Coronary artery (tissue), 2 donors: ENCODE measurements at regions not wholly inside any gene's neighbourhood (a gene's known extent, or its start where the extent isn't known, plus 50 kb on each side); places are given as distances from the start of the nearest gene placed in this dataset.

ENCODE experiments used
- DNase-seq: peaks from one replicate; pipeline ENCODE4 v3.0.0-alpha.2; 2017; ENCODE audit warnings: low spot score
- H3K27ac ChIP-seq, 2 donors: fragments of 200-600 bp; sonication (generic); one replicate each; pipeline ENCODE4 v1.5.1; 2016 to 2019
- H3K4me3 ChIP-seq: fragments of 200-600 bp; sonication (generic); 2 replicates; pipeline ENCODE4 v1.5.1; 2016; ENCODE audit warnings: mild to moderate bottlenecking, moderate library complexity
- TF ChIP-seq, protein P1 (sequence below): fragments of 200-600 bp; sonication (generic); IDR thresholded peaks from one replicate; pipeline ENCODE4 v1.5.1; 2019; ENCODE audit warnings: antibody characterized with exemption

DNA sequence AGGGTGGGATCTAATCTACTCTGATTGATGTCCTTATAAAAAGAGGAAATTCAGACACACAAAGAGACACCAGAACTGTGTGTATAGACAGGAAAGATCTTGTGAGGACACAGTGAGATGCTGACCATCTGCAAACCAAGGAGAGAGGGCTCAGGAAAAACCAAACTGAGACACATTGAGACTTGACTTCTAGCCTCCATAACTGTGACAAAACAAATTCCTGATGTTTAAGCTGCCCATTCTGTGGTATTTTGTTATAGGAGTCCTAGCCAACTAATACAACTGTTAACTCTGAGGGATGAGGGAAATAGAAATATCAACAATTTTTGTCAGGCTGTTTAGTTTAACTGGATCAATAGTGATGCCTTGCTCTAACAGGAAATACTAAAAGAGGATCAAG is 93.4 kb upstream of the COL3A1 start:
- no peak for DNase-seq
- TF ChIP-seq, protein P1, sequence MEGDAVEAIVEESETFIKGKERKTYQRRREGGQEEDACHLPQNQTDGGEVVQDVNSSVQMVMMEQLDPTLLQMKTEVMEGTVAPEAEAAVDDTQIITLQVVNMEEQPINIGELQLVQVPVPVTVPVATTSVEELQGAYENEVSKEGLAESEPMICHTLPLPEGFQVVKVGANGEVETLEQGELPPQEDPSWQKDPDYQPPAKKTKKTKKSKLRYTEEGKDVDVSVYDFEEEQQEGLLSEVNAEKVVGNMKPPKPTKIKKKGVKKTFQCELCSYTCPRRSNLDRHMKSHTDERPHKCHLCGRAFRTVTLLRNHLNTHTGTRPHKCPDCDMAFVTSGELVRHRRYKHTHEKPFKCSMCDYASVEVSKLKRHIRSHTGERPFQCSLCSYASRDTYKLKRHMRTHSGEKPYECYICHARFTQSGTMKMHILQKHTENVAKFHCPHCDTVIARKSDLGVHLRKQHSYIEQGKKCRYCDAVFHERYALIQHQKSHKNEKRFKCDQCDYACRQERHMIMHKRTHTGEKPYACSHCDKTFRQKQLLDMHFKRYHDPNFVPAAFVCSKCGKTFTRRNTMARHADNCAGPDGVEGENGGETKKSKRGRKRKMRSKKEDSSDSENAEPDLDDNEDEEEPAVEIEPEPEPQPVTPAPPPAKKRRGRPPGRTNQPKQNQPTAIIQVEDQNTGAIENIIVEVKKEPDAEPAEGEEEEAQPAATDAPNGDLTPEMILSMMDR: no peak
- H3K4me3 ChIP-seq: no peak overlapping the region
- H3K27ac ChIP-seq: no peak overlapping the region

DNA sequence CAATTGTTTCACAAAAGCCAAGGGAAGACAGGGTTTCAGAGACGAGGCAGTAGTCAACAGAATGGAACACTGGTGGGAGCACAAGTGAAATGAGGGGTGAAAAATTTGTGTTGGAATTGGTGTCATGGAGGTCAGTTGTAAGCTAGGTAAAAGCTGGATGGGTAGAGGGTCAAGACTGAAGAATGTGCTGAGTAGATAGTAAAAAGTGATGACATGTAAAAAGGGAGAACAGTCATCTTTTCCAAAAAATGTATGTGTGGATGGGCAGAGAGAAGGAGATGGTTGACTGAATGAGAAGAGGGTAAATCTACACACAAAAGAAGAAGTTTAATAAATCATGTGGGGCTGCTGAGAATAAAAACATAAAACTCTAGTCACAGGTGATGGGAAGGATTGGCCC is 92.7 kb upstream of the COL3A1 start:
- H3K27ac ChIP-seq: no peak overlapping the region
- no peak overlapping the region for H3K4me3 ChIP-seq
- DNase-seq: no peak
- TF ChIP-seq, protein P1: no peak

DNA sequence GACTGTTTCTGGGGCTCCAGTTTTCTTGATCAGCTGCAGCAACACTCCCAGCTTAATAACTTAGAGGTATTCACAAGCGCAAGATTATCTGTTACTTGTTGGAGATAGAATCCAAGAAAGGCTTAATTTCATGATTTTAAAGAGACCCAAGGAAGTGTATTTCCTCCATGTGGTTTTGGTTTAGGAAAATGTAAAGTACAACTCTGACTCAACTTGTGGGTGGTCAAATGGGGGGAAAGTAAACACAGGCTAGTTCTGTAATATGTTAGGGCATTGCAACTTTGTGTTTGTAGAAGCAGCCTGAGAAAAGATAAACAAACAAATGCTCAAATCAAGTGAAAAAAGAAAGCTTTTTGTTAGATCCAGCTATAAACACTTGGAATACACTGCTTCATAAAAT is 90.1 kb upstream of the COL3A1 start:
- no peak overlapping the region for H3K27ac ChIP-seq
- no peak for DNase-seq
- H3K4me3 ChIP-seq: no peak overlapping the region
- TF ChIP-seq, protein P1: no peak

DNA sequence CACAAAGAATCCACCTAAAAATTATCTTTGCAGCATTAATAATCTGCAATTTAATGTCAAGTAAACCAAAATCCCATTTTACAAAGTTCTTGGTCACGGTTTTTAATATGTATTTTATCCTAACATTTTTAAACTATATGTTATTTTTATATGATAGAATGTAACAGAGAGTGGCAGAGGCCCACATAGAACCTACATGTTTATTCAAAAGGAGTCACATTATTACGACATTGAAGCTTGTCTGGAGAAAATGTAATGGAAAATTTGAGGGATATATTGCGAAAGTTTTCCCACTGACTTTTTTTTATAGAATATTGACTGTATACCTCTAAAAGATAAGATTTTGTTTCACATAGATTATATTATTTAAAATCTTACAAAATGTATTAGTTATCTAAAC is 89.7 kb upstream of the COL3A1 start:
- no peak overlapping the region for H3K4me3 ChIP-seq
- no peak overlapping the region for H3K27ac ChIP-seq
- TF ChIP-seq, protein P1: no peak
- DNase-seq: no peak

DNA sequence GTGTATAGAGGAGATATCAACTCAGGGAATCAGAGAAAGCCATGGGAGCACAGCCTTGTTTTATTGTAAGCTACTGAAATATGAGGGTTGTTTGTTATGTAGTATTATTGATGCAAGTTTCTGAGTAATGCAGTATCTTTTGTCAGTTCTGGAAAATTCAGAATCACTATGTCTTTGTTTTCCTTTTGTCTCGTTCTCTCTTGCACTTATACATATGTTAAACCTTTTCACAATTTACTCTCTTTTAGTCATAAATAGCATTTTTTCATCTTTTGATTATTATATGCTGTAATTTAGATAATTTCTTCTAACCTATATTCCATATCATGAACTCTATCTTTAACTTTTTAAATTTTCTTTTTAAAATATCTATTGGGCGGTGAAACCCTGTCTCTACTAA is 85.0 kb upstream of the COL3A1 start:
- H3K27ac ChIP-seq: no peak overlapping the region
- H3K4me3 ChIP-seq: no peak overlapping the region
- DNase-seq: no peak
- TF ChIP-seq, protein P1: no peak

DNA sequence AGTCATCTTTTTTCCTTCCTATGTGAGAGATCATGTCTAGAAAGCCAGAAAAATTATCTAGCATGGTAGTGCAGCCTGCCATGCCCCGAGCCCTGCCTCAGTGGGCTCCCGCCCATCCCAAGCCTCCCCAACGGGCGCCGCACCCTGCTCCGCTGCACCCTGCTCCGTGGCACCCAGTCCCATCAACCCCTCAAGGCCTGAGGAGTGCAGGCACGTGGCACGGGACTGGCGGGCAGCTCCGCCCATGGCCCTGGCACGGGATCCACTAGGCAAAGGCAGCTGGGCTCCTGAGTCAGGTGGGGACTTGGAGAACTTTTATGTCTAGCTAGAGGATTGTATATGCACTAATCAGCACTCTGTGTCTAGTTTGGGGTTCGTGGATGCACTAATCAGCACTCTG is 83.4 kb upstream of the COL3A1 start:
- Histone ChIP-seq H3K27ac (no peak overlapping the region), H3K4me3 (no peak overlapping the region)
- DNase-seq: no peak
- TF ChIP-seq, protein P1: no peak

DNA sequence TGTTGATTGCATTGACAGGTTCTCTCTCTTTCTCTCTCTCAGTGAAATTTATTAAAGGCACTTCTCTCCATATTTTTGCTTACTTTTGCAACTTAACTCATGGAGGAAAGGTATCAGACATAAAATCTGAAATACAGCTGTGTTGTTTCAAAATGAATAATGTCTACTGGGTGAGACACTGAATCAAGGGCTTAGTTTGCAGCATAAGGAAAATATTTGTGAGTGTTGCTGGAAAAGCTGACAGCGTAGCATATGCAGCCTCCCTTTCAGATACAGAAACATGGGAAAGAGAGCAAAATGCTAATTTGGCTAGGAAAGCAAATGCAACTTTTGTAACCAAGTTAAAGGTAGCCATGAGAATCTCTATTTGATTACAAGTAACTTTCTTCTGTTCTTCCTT is 81.5 kb upstream of the COL3A1 start:
- Histone ChIP-seq H3K4me3 (no peak overlapping the region), H3K27ac (no peak overlapping the region)
- no peak for DNase-seq
- TF ChIP-seq, protein P1: no peak
